HG03575 (cell line): ENCODE measurements at regions not wholly inside any gene's neighbourhood (a gene's known extent, or its start where the extent isn't known, plus 50 kb on each side); places are given as distances from the start of the nearest gene placed in this dataset.

Experiments used
- ATAC-seq: cut with Tn5 transposase; IDR thresholded peaks from one replicate; pipeline ENCODE4 v1.9.1; 2021; ENCODE audit not compliant: unreplicated experiment, insufficient number of reproducible peaks, low FRiP score; ENCODE audit errors: extremely low read depth

- ATAC-seq: no peak
These were observed 51.4 kb upstream of the ITM2B start for GRCh38 chr13:48181482-48182145.

GRCh38 chr13:48178126-48178525, 54.9 kb upstream of the ITM2B start:
- no peak for ATAC-seq

- no peak for ATAC-seq
These were observed 56.2 kb upstream of the ITM2B start for GRCh38 chr13:48176781-48177180.

DNA sequence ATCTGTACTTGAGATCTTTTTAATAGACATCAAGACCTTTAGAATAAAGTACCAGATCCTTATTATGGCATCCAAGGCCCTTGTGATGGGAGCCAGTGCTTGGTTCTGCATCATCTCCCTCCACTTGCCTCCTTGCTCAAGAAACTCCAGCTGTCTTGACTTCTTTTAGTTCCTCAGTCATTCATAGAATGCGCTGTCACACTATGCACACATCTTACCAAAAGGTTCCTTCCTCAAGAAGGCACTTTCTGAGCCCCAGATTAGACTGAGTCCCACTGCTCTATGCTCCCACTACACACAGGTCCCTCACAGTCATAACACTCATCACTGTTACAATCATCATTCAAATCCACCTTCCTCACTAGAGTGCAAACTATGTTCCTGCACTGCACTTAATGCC, 57.8 kb upstream of the ITM2B start:
- ATAC-seq: peak; percentile 94

GRCh38 chr13:48167866-48168265, 65.1 kb upstream of the ITM2B start:
- ATAC-seq: no peak

DNA sequence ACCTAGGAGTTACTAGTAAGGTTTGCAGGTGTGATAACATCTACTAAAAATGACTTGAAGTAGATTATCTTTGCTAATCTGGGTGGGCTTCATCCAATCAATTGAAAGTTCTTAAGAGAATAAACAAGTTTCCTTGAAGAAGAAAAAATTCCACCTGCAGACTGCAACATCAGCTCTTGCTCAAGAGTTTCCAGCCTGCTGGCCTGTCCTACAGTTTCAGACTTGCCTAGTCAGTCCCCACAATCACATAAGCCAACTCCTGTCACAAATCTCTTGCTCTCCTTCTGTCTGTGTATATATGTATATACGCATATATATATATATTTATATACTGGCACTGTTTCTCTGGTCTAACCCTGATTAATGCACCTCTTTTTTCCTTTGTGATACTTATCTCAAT, 67.3 kb upstream of the ITM2B start:
- ATAC-seq: no peak

DNA sequence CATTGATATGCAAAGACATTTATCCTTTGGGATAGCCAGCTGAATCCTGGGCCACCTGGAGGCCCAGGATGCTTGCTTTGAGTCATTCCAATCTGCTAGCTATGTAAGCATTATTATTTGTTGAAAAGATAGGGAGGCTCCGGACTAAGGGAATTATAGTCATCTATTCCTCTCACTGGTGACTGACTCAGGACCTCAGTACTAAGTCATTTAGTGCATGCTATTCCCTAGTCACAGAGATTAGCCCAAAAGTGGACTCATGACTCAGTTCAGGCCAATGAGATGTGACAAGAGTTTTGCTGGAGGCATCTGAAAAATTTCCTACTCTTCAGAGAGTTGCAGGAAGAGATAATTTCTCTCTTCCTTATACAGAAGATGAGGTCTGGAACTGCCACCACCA, 67.9 kb upstream of the ITM2B start:
- ATAC-seq: no peak

DNA sequence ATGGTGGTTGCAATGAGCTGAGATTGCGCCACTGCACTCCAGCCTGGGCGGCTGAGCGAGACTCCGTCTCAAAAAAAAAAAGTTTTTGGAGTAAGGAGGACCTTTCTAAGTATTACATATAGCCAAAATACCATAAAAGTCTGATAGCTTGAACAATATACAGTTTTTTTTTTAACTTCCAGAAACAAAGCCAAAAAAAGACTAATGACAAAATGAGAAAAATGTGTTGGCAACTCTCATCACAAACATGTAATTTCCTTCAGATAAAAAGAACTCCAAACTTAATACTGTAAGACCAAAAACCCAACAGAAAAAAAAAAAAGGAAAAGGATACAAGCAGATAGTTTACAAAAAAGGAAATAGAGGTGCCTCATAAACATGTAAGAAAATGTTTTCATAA, 68.2 kb upstream of the MED4 start:
- ATAC-seq: no peak

GRCh38 chr13:48162217-48162616, 67.3 kb upstream of the MED4 start:
- no peak for ATAC-seq

DNA sequence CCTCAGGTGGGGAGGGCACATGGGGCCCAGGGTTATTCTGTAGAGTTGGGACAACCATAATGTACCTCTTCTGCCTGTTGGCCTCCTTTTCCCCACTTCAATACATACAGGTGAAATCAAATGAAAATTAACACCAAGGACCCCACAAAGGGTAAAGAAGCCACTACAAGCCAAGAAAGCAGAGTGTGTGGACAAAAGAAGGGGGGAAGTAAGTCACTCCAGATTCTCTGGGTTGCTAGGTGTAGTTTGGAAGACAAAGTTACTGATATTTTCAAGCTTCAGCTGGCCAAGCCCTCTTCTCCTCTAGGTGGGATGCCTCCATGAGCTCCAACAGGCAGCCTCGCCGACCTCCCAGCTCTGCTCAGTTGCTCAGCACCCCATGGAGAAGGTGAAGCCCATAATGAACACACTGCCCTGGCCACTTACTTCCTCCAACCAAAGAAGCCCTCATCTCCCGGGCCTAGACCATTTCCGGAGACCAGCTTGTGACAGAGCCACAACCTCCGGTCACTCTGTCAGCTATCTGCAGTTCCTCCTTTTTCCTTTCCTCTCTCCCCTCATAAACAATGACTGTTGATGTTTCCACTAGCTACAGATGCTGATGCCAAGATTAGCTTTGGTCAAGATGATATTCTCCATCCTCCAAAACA, 66.8 kb upstream of the MED4 start:
- ATAC-seq: no peak

- ATAC-seq: no peak
These were observed 65.8 kb upstream of the MED4 start for GRCh38 chr13:48160606-48161278.

- ATAC-seq: no peak
These were observed 64.9 kb upstream of the MED4 start for GRCh38 chr13:48159826-48160225.

- ATAC-seq: no peak
These were observed 64.5 kb upstream of the MED4 start for GRCh38 chr13:48159401-48159800.

DNA sequence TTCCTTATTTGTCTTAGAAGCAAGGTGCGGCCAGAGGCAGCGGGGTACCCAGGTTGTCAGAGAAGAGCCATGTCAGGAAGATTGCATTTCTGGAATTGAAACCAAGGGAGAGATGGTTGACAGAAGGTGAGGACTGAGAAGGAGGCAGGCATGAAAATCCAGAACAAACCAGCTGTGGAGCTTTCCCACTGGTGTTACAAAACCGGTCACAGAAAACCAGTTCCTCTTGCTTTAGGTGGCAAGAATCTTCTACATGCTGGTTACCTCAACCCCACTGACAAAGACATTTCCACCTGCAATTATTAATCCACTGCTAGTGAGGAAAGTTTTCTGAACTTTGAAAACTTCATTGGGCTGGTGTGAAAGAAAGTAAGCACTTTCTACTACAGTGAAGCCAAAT, 64.0 kb upstream of the MED4 start:
- no peak for ATAC-seq

DNA sequence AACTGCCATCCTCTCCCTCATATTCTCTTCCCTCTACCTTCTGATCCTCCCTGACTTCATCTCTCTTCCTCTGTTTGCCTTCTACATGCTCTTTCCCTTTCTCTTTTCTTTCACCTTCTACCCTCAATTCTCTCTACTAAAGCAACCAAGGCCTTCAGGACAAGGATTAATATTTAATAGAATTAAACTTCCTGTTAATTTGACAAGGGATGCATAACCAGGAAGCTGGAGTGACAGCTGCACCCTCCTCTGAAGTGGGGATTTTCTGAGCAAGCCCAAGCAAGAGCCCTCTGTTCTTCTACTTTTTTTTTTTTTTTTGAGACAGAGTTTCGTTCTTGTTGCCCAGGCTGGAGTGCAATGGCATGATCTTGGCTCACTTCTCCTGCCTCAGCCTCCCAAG, 63.4 kb upstream of the MED4 start:
- no peak for ATAC-seq

GRCh38 chr13:48156466-48156865, 61.6 kb upstream of the MED4 start:
- no peak for ATAC-seq

DNA sequence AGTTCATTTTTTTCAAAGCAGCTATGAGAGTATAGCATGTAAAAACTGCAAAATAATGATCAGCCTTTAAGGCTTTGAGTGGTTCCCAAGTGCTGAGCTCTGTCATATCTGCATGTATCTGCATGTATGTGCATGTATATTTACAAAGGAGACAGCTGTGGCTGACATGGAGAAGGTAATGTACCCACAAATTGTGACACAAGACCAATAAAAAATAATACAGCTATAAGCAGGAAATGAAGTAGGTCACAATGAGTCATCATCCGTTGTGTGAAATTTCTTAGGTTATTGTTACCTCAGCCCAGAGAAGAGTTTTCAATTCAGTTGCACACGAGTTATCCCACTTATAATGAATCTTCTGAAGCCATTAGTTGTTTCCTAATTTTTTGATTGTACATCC, 60.9 kb upstream of the MED4 start:
- ATAC-seq: no peak

DNA sequence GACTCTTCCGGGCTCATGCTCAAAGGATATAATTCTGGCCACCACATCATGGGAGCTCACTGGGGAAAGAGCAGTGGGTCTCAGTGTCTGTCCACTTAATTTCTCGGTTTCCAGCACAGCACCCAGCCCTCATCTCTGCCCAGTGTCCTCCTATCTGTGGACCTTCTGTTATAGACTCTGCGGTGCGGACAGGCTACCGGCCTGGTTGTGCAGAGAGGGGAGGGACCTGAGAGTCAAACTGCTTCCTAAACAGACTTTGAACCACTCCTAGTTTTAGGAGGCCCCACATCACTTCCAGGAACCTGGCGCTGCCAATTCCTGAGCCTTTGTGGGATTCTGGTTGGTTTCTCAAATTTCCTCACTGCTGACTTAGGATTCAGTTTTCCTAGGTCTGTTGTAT, 59.8 kb upstream of the MED4 start:
- ATAC-seq: no peak

GRCh38 chr13:48153186-48153585, 58.3 kb upstream of the MED4 start:
- no peak for ATAC-seq

DNA sequence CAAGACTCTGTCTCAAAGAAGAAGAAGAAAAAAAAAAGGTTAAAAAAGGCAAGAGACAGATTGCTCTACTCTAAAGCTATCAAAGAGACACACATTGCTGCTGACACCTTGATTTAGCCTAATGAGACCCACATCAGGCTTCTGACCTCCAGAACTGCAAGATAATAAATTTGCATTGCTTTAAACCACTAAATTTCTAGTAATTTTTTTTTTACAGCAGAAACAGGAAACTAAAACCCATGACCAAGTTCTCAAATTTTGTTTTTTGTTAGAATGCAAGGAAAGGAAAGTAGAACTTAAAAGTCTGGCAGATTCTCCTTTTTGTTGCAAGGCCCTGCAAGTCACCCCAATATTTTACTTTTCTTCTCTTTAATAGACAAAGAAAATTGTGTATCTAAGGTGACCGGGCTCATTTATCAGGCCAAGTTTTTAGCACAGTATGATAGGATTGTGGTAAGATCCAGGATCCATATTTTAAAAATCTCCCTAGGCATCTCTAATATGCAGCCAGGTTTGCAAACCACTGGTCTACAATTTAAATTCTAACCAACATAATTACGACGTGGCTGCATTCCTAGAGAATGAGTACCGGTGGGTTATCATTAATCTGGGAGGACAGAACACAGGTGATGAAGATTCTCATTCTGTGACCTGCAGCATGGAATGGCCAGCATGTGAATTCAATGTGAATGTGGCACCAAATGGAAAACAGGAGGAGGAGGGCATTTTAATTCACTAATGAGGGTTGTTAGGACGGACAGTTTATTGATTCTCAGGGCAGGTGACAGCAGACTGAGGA, 56.7 kb upstream of the MED4 start:
- ATAC-seq: no peak
